HG02678 (cell line): ENCODE measurements at regions not wholly inside any gene's neighbourhood (a gene's known extent, or its start where the extent isn't known, plus 50 kb on each side); places are given as distances from the start of the nearest gene placed in this dataset.

Experiments used
- ATAC-seq: cut with Tn5 transposase; IDR thresholded peaks from one replicate; pipeline ENCODE4 v1.9.1; 2021; ENCODE audit warnings: mild to moderate bottlenecking, moderate library complexity; ENCODE audit not compliant: unreplicated experiment

DNA sequence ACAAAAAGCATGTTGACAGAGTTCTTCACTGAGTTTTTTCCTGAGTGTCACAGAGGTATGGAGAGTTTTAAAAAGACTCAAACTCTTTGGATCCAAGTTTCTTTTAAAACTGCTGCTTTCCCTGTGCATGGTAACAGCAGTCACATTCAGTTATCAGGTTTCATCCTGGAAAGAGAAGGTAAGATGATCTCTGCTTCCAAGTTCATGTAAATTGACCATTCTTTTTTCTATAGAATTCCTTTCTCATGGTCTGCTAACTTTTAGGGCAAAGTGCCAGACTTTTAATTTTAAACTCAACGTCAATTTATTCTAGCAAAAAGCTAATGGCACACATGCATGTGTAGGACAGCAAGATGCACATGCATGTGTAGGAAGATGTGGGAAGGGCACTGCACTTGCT is 52.5 kb upstream of the PRLR start:
- ATAC-seq = no peak

DNA sequence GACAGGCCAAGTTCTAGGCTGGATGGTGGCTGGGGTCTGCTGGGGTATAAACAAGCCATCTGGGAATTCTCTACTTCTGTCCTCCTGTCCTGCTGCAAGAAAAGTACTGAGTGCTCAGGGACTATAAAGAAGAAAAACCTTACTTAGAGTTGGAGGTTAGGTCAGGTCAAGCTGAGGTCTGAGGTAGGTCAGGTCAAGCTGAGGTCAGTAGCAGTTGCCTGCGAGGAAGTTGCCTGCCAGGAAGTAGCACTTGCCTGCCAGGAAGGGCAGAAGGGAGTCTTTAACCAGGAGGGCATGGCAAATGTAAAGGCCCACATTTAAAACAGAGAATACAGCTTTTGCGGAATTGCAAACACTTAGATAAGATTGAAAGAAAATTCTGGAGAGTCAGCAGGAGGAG is 51.3 kb upstream of the PRLR start:
- no peak for ATAC-seq
